Ovary (tissue), 3 donors: ENCODE measurements at regions not wholly inside any gene's neighbourhood (a gene's known extent, or its start where the extent isn't known, plus 50 kb on each side); places are given as distances from the start of the nearest gene placed in this dataset.

Experiments used
- EP300 ChIP-seq: sonication (generic); formaldehyde crosslinking; IDR thresholded peaks from one replicate; pipeline ENCODE4 v1.6.1; 2017; ENCODE audit warnings: antibody characterized with exemption
- POLR2A ChIP-seq: fragments of 450-650 bp; IDR thresholded peaks from one replicate; pipeline ENCODE4 v1.6.1; 2017; ENCODE audit warnings: antibody characterized with exemption, mild to moderate bottlenecking, moderate library complexity
- TF ChIP-seq, protein P1 (sequence below), 3 donors: fragments of 450-650 bp in 2 of 3; fragments of 200-600 bp in 1 of 3; IDR thresholded peaks; one replicate each; pipeline versions ENCODE4 v1.5.1 to v1.8.0; 2016 to 2022; ENCODE audit warnings: antibody characterized with exemption in 3 of 3, mild to moderate bottlenecking in 1 of 3
- donor health status: DM: no; HTN: no; CAD: no.

- TF ChIP-seq, protein P1, sequence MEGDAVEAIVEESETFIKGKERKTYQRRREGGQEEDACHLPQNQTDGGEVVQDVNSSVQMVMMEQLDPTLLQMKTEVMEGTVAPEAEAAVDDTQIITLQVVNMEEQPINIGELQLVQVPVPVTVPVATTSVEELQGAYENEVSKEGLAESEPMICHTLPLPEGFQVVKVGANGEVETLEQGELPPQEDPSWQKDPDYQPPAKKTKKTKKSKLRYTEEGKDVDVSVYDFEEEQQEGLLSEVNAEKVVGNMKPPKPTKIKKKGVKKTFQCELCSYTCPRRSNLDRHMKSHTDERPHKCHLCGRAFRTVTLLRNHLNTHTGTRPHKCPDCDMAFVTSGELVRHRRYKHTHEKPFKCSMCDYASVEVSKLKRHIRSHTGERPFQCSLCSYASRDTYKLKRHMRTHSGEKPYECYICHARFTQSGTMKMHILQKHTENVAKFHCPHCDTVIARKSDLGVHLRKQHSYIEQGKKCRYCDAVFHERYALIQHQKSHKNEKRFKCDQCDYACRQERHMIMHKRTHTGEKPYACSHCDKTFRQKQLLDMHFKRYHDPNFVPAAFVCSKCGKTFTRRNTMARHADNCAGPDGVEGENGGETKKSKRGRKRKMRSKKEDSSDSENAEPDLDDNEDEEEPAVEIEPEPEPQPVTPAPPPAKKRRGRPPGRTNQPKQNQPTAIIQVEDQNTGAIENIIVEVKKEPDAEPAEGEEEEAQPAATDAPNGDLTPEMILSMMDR (IDR thresholded peaks at IDR 0.05) = no peak
- TF ChIP-seq EP300 (no peak), POLR2A (no peak)
Measured at GRCh38 chr1:214830941-214831340, 227.9 kb downstream of the CENPF start.
